SU-DHL-6 (cell line): ENCODE measurements at regions not wholly inside any gene's neighbourhood (a gene's known extent, or its start where the extent isn't known, plus 50 kb on each side); places are given as distances from the start of the nearest gene placed in this dataset.

ENCODE experiments used
- EZH2phosphoT487 ChIP-seq: fragments of 200-600 bp; sonication (generic), shearing (Covaris generic); conservative IDR thresholded peaks from 2 replicates; pipeline ENCODE4 v1.6.1; 2018; ENCODE audit warnings: mild to moderate bottlenecking, antibody characterized with exemption, low read length, moderate library complexity, mixed read lengths
- TF ChIP-seq, protein P1 (sequence below): fragments of 200-600 bp; sonication (generic); IDR thresholded peaks from one replicate; pipeline ENCODE4 v1.5.1; 2017; ENCODE audit warnings: antibody characterized with exemption, mild to moderate bottlenecking, low read length, moderate library complexity; ENCODE audit not compliant: insufficient read depth, poor library complexity, severe bottlenecking

DNA sequence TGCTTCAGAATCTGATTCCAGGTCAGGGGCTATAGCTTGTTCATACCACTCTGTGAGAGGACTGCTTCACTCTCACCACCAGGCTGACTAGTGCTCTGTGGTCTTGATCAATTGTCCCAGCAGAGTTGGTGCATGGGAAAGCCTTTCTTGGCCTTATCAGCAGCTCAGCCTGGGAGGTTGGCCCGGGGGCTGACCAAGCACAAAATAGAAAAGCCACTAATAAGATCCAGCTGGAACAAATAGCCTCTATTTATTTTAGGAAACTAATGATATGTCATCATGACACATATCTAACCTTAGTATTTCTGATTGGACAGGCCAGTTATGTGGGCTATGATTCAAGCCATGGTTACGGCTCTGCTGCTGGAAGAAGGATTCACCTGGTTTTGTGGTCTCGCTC lies 134.2 kb downstream of the GDAP2 start:
- no peak for TF ChIP-seq EZH2phosphoT487
- TF ChIP-seq, protein P1, sequence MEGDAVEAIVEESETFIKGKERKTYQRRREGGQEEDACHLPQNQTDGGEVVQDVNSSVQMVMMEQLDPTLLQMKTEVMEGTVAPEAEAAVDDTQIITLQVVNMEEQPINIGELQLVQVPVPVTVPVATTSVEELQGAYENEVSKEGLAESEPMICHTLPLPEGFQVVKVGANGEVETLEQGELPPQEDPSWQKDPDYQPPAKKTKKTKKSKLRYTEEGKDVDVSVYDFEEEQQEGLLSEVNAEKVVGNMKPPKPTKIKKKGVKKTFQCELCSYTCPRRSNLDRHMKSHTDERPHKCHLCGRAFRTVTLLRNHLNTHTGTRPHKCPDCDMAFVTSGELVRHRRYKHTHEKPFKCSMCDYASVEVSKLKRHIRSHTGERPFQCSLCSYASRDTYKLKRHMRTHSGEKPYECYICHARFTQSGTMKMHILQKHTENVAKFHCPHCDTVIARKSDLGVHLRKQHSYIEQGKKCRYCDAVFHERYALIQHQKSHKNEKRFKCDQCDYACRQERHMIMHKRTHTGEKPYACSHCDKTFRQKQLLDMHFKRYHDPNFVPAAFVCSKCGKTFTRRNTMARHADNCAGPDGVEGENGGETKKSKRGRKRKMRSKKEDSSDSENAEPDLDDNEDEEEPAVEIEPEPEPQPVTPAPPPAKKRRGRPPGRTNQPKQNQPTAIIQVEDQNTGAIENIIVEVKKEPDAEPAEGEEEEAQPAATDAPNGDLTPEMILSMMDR: no peak
